ENCODE measurements at regions not wholly inside any gene's neighbourhood (a gene's known extent, or its start where the extent isn't known, plus 50 kb on each side); places are given as distances from the start of the nearest gene placed in this dataset.
"Not testable (repeated sequence)": the region's sequence is repeated elsewhere in the genome, so short reads cannot be mapped to it uniquely, and the experiment has no call there.

DNA sequence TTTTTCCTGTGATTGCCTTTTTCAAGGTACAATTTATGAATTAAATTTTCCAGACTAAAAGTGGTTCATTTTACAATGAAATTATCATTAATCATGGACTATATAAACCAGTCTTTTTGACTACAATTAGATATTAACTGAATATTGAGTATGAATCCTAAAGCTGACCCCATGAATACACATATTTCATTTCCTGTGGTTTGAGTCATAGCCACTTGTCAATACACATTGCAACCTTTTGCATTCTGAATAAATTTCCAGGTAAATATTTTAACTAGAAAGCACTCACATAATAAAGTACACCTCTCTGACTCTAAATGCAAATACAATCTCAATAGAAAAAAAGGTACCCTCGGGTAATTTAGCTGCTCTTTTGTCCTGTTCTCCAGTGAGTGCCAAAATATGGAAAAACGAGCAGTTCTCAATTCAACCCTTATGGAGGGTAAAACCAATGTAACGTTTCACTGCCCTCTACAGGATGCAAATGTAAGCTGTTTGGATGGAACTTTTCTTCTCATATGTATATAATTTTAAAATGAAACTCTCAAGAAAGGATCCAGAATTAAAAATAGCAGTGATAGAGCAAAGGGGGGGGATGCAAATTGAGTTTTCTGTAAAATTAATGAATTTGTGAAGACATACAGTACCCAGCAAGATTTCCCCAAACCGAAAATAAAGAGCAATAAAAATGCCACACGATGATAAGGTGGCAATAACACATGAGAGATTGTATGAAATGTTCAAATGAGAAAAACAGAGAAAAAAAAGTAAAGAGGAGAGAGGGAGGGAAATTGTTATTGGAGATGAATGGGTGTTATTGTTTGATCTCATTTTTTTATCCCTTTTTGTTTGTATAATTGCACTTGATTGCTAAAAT, 1795.7 kb upstream of the PIK3C3 start:
- TF ChIP-seq, protein P1, sequence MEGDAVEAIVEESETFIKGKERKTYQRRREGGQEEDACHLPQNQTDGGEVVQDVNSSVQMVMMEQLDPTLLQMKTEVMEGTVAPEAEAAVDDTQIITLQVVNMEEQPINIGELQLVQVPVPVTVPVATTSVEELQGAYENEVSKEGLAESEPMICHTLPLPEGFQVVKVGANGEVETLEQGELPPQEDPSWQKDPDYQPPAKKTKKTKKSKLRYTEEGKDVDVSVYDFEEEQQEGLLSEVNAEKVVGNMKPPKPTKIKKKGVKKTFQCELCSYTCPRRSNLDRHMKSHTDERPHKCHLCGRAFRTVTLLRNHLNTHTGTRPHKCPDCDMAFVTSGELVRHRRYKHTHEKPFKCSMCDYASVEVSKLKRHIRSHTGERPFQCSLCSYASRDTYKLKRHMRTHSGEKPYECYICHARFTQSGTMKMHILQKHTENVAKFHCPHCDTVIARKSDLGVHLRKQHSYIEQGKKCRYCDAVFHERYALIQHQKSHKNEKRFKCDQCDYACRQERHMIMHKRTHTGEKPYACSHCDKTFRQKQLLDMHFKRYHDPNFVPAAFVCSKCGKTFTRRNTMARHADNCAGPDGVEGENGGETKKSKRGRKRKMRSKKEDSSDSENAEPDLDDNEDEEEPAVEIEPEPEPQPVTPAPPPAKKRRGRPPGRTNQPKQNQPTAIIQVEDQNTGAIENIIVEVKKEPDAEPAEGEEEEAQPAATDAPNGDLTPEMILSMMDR (IDR thresholded peaks at IDR 0.05) = peak in 3 of 6 experiments; percentile 14 to 31 (median 18)
- TF ChIP-seq POLR2A (IDR thresholded peaks at IDR 0.05) = no peak
- Histone ChIP-seq H3K4me3 (no peak overlapping the region), H3K4me1 (no peaks in the 10 kb centered on the region), H3K27me3 (no peaks in the 10 kb centered on the region), H3K36me3 (no peaks in the 10 kb centered on the region), H3K27ac (no peak overlapping the region), H3K9me3 (no peaks in the 10 kb centered on the region)
- no peak for DNase-seq

DNA sequence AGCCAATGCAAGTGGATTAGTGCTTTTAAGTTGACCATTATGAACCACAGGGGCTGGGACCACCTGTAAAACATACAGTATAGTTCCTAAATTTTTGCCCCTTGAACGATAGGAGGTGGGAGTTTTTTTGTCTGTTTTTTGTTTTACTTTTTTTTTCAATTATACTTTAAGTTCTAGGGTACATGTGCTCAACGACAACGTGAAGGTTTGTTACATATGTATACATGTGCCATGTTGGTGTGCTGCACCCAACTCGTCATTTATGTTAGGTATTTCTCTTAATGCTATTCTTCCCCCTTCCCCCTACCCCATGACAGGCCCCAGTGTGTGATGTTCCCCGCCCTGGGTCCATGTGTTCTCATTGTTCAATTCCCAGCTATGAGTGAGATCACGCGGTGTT, 1797.9 kb upstream of the PIK3C3 start:
- no peak for TF ChIP-seq POLR2A (IDR thresholded peaks at IDR 0.05)
- TF ChIP-seq, protein P1 (IDR thresholded peaks at IDR 0.05) = no peak
- Histone ChIP-seq H3K36me3 (no peaks in the 10 kb centered on the region), H3K4me1 (no peaks in the 10 kb centered on the region), H3K27ac (no peak overlapping the region), H3K9me3 (no peaks in the 10 kb centered on the region), H3K27me3 (no peaks in the 10 kb centered on the region), H3K4me3 (no peak overlapping the region)
- no peak for DNase-seq

DNA sequence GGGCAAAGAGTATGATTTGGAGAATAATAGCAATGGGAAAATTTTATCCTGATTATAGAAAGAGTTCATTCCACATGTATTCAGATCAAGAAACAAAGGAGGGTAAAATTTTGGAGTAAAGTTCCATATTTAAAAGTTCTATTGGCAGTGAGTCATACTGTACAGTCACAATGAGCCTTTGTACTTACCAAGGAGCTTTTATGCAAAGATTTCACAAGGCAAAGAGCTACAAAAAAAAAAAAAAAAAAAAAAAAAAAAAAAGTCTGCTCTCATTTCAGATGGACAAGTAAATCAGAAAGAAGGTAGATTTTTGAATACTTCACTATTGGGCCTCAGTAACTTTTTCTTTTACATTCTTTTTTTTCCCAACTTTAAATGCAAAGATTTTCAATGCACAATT, 1802.2 kb upstream of the PIK3C3 start:
- H3K4me1 ChIP-seq = no peaks in the 10 kb centered on the region
- H3K4me3 ChIP-seq = no peak overlapping the region
- no peak for DNase-seq
- no peak overlapping the region for H3K27ac ChIP-seq
- TF ChIP-seq, protein P1 (IDR thresholded peaks at IDR 0.05) = no peak
- TF ChIP-seq POLR2A (IDR thresholded peaks at IDR 0.05) = no peak
- H3K9me3 ChIP-seq = no peaks in the 10 kb centered on the region
- no peaks in the 10 kb centered on the region for H3K27me3 ChIP-seq
- H3K36me3 ChIP-seq = no peaks in the 10 kb centered on the region

DNA sequence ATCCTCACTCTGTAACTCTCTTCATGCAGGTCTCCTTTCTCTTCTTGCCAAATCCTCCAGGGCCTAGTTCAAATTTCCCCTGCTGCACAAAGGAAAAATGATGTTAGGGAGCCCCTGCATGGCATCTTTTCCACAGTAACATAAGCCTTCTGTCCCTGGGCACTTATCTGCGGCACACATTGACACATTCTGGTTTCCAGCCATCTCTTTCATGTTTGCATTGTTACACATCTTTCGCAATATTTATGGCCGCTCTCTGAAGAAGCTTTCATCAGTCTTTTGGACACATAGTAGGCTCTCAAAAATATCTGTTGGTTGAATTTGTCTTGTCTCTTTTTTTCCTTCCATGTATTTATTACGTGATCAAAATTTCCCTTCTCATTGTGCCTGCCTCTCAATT, 1806.1 kb upstream of the PIK3C3 start:
- no peak overlapping the region for H3K4me3 ChIP-seq
- H3K9me3 ChIP-seq = no peaks in the 10 kb centered on the region
- no peak for DNase-seq
- no peak overlapping the region for H3K27ac ChIP-seq
- no peaks in the 10 kb centered on the region for H3K27me3 ChIP-seq
- no peaks in the 10 kb centered on the region for H3K36me3 ChIP-seq
- H3K4me1 ChIP-seq = no peaks in the 10 kb centered on the region
- no peak for TF ChIP-seq POLR2A (IDR thresholded peaks at IDR 0.05)
- TF ChIP-seq, protein P1 (IDR thresholded peaks at IDR 0.05) = no peak

DNA sequence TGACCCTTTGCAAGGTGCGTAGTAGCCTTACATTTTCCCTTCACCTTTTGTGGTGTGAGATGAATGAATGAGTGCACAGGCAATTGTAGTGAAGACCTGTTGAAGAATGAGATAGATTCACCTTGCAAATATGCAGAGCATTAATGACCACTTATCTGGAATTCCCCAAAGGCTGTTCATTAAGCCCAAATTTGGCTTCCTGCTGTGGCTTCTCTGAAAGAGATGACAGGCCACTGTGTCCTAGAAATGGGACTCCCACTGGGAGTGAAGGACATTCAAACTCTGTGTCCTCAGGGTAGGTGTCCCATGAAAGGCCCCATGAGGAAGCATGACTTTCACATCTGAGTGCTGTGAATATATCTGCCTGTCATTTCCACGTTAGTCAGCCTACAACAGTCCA, 1821.8 kb upstream of the PIK3C3 start:
- Histone ChIP-seq H3K4me1 (no peaks in the 10 kb centered on the region), H3K36me3 (no peaks in the 10 kb centered on the region), H3K4me3 (no peak overlapping the region), H3K27ac (no peak overlapping the region), H3K9me3 (no peaks in the 10 kb centered on the region), H3K27me3 (no peaks in the 10 kb centered on the region)
- TF ChIP-seq, protein P1 (IDR thresholded peaks at IDR 0.05) = no peak
- no peak for TF ChIP-seq POLR2A (IDR thresholded peaks at IDR 0.05)
- no peak for DNase-seq

DNA sequence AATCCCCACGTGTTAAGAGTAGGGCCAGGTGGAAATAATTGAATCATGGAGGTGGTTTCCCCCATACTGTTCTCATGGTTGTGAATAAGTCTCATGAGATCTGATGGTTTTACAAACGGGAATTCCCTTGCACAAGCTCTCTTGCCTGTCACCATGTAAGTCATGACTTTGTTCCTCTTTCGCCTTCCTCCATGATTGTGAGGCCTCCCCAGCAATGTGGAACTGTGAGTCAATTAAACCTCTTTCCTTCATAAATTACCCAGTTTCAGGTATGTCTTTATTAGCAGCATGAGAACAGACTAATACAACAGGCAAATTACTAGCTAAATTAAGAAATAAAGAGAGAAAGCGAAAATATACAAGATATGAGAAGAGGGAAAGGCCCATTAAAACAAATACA, 1822.6 kb upstream of the PIK3C3 start:
- H3K9me3 ChIP-seq, H3K27me3 ChIP-seq, H3K4me1 ChIP-seq, H3K36me3 ChIP-seq, H3K27ac ChIP-seq, DNase-seq, H3K4me3 ChIP-seq: not testable (repeated sequence)

Measured in Peyer's patch (tissue), 4 donors.